ENCODE measurements at regions not wholly inside any gene's neighbourhood (a gene's known extent, or its start where the extent isn't known, plus 50 kb on each side); places are given as distances from the start of the nearest gene placed in this dataset.

DNA sequence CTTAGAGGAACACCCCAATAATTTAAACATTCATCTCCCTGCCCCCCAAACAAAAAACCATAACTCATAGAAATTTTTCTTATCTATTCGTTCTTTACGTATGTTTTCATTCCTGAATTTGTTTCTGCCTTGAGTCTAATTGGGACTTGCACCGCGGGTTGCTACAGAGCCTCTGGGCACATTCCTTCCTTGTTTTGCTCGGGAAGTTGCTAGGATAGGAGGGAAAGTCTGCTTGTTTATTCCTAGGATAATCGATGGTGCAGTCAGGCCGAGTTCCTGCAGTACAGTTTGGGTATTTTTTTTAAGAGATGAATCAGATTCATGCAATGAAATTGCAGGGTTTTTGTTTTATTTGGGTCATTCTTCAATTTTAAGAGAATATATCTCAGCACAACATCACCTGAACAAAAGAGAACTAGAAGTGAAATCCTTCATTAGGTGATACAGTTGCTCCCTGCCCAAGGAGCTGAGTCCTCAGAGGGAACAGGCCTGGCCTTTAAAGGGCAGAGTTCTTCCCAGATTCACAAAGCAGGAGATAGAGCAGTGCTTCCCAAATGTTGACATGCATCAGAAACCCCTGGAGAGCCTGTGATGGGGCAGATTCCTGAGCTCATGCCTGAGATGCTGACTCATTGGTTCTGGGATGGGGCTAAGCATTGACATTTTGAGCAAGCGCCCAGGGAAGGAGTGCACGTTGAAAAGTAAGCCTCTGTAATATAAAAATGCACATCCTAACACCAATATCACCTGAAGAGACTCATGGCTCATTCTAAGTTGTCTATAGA is 114.9 kb upstream of the FAM9B start:
- DNase-seq (ENCODE audit: low read depth), result no peak

- DNase-seq (ENCODE audit: low read depth), result no peak
Measured at GRCh38 chrX:9149501-9150245, 115.7 kb upstream of the FAM9B start.

DNA sequence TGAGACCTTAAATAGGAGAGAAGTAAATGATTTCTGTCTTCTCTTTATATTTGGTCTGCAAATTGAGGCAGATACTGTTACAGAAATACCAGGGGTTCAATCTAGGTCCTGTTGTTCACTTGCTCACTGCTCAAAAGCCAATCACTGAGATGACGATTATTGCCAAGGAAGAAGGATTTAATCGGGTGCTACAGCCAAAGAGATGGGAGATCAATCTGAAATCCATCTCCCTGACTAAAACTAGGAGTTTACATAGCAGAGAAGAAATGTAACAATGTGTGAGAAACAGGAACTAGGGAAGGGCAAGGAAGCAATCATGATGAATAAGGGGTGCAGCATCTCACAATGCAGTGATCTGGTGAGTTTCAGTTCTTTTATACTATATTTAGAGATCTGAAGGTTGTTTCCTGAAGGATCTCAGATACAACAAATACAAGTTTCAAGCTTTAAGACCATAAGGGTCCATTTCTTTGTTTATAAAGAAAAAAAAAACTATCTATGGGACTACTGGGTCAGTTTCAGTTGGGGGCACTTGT is 117.9 kb upstream of the FAM9B start:
- no peak for DNase-seq (ENCODE audit: low read depth)

- DNase-seq (ENCODE audit: low read depth), result no peak
Measured at GRCh38 chrX:9153300-9153699, 119.4 kb upstream of the FAM9B start.

DNA sequence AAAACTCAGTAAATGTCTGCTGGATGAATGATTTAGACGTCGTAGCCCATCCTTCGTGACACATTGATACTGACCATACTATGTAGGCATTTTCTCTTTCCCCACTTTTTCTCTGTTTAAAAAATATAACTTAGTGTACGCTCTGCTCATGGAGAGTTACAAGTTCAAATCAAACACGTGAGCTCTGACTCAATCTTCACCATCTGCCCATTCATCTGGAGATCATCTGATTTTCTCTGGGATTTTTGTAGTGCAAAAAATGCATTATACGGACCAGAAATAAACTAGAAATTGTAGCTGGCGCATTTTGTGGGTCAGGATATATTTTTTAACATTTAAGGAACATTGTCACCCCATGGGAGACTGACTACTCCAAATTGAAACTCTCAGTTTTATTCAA is 124.7 kb upstream of the FAM9B start:
- DNase-seq (ENCODE audit: low read depth), result no peak

DNA sequence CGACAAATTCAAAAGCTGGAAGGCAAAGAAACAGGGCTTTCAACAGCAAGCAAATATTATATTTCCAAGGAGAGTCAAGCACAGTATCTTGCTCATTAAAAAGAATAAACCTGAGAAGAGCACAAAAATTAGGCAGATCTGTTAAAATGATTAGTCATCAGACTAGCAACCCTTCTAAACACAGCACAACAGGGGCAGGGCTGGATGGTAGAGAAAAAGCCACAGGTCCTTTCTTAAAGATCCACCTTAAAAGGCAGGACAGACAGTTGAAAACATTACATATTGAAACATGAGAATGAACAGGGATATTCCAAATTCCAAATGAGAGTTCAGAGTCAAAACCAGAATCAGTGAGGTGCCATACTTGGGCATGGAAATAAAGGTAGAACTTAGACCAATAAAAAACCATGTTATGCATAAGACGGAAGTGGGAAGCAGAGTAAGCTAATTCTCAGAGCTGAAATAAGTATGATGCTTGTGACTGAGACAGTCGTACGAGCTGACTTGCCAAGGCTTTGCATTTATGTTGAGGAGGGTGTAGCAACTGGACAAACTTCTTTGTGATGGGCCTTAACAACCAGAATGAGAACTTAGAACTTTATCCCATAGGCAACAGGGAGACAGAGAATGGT is 126.9 kb upstream of the FAM9B start:
- DNase-seq (ENCODE audit: low read depth), result no peak

DNA sequence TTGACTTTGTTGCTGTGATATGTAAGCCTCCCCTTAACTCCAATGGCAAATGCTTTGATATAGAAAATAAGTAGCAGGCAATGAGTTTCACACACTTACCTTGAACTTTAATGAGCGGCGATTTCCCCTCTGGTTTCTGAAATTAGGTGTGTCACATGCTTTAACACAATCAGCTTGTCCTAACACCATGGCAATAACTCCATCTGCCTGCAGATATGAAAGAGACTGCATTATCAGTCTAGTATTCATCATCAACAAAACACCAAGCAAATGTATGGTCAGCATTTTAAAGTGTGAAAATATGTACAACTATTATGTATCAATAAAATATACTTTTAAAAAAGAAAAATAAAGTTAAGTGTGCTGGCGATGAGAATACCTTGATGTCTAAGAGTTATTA is 128.8 kb upstream of the FAM9B start:
- DNase-seq (ENCODE audit: low read depth), result no peak

- no peak for DNase-seq (ENCODE audit: low read depth)
Measured at GRCh38 chrX:9163214-9163709, 129.3 kb upstream of the FAM9B start.

DNA sequence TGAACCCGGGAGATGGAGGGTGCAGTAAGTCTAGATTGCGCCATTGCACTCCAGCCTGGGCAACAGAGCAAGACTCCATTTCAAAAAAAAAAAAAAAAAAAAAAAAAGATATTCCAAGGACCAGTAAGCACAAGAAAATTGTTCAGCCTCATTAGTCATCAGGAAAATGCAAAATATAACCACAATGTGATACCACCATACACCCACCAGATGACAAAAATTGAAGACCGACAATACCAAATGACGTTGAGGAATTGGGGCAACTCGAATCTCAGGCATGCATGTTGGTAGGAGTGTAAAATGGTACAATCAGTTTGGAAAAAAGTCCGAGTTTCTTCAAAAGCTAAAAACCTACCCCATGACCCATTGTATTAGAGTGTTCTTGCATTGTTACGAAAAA is 130.2 kb upstream of the FAM9B start:
- no peak for DNase-seq (ENCODE audit: low read depth)

DNA sequence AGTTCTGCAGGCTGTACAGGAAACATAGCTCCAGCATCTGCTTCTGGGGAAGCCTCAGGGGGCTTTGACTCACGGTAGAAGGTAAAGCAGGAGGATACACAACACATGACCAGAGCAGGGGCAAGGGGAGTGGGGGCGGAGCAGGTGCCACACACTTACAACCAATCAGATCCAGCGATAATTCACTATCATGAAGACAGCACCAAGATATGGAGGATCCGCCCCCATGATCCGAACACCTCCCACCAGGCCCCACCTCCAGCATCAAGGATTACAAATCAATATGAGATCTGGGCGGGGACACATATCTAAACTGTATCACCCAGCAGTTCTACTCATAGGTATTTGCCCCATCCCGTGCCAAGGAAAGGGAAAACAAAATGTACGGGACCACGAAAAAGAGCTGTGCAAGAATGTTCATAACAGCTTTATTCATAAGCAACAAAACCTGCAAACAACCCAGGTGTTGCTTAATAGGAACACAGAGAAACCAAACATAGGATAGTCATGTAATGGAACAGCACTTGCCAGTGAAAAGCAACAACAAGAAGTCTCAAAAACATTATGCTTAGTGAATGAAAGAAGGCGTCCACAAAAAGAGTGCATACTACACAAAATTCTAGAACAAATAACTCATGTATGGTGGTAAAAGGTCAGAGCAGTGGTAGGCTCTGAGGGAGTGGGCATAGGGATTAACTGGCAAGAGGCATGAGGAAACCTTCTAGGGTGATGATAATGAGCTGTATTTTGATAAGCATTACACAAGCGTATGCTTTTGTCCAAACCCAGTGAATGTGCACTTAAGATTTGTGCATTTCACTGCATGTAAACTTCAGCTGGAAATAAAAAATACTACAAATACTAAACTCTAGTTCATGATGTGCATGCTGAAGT is 130.9 kb upstream of the FAM9B start:
- no peak for DNase-seq (ENCODE audit: low read depth)

- DNase-seq (ENCODE audit: low read depth), result no peak
Measured at GRCh38 chrX:9166584-9166944, 132.6 kb upstream of the FAM9B start.

DNA sequence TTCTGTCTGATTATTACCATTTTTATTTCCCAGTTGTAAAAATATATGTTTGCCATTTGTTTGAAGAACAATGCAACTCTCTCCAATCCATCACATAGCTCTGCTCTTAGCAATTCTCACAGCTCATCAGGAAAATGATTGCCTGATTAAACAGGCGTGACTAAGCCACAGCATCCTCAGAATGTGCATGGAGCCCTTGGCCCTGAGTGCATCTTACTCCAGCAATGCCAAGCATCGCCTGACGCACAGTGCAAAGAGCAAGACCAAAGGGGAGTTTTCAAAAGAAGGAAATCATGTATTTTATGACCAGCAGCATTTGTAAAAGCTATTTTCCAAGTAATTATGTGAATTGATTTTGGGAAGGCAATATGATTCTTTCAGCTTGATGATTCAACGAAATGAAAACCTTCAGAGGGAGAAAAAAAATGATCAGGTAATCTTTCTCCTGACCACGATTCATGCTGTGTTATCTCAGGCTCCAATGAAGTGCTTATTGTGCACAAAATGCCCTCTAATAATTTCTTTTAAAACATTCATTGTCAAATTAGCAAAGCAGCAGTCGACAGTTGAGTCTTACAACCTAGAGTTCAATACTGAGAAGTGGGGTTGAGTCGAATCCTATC is 138.0 kb upstream of the FAM9B start:
- DNase-seq (ENCODE audit: low read depth), result no peak

DNA sequence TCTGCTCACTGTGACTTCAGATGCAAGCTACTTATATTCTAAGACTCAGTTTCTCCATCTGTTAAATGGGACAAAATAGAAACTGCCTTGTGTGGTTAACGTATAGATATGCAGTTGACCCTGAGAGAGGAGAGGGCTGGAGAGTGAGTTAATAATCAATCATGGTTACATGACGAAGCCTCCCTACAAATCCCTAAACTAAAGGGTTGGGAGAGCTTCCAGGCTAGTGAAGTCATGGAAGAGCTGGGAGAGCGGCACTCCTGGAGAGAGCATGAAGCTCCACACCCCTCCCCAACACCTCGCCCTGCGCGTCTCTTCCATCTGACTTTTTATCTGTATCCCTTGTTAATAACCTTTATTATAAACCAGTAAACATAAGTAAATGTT is 138.5 kb upstream of the FAM9B start:
- DNase-seq (ENCODE audit: low read depth), result no peak

- no peak for DNase-seq (ENCODE audit: low read depth)
Measured at GRCh38 chrX:9180623-9181022, 146.7 kb upstream of the FAM9B start.

GRCh38 chrX:9182041-9182440 is 148.1 kb upstream of the FAM9B start:
- DNase-seq (ENCODE audit: low read depth), result no peak

DNA sequence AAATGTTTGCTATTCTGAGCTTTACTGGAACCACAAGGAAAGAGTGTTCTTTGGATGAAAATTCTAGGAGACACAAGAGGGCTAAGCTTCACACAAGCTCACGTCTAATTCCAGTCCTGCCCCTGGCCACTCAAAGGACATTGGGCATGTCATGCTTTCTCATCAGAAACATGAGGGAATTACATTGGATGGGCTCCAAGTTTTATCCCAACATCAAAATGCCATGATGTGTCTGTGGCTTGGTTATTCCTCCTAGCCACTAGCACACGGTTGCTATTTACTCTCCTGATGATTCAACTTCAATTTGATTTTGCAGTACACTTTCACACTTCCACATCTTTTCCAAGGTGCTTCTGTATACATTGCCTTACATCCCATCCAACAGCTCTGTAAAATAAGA is 149.6 kb upstream of the FAM9B start:
- DNase-seq (ENCODE audit: low read depth), result no peak

DNA sequence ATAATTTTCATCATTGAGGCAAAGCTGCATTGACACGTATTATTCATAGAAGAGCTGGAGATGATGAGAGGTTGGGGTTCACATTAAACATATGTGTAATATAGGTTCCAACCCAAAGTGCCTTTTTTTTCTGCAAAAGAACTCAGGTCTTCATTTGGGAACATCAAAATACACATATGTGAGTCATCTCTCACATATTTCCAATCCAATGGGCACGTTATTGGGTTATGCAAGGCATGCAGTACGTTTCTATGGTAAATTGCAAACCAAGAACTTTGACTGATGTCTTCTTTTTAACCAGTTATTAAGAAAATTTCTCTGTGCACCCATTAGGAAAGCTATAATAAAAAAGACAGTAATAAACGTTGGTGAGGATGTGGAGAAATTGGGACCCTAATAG is 150.3 kb upstream of the FAM9B start:
- no peak for DNase-seq (ENCODE audit: low read depth)

- no peak for DNase-seq (ENCODE audit: low read depth)
Measured at GRCh38 chrX:9188117-9188516, 154.2 kb upstream of the FAM9B start.

- no peak for DNase-seq (ENCODE audit: low read depth)
Measured at GRCh38 chrX:9189286-9189685, 155.4 kb upstream of the FAM9B start.

GRCh38 chrX:9191392-9191791 is 157.5 kb upstream of the FAM9B start:
- no peak for DNase-seq (ENCODE audit: low read depth)

DNA sequence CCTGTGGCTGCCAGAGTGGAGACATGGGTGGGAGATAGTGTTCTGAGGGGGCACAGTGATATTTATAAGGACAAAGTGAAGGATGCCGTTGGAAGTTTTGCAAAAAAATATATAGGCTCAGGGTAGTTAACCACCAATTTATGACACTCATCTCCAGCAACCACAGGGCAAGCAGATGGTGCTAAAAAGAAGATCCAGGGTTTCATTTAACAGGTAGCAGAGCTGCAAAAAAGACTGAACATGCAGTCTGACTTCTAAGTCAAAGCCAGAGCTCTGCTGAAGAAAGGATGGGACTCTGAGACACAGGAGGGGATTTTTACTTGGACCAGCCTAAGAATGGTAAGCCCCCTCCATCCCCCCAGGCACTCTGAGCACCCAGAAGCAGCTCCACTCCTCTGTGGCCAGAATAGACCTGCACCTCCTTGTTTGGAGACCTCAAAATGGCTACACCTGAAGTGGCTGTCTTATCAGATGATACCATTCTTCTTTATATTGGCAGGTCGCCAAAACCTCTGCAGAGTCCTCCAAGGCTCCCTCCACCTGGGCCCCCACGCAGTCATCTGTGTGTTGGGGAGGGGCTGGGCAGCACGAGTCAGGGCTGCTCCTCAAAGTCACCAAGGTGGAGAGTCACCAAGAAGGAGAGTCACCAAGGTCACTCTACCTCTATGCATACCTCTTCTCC is 161.4 kb upstream of the FAM9B start:
- DNase-seq (ENCODE audit: low read depth), result no peak
